Muscle of arm (tissue), 1 donor: ENCODE measurements at regions not wholly inside any gene's neighbourhood (a gene's known extent, or its start where the extent isn't known, plus 50 kb on each side); places are given as distances from the start of the nearest gene placed in this dataset.
A peak's percentile ranks its signal among the peaks of the same experiment; 100 is the strongest.

Source experiments
- DNase-seq: peaks from one replicate; pipeline ENCODE4 v3.0.0-alpha.2; 2013

- DNase-seq, result no peak
Observed at GRCh38 chr20:40160097-40160550, 528.9 kb downstream of the MAFB start.

GRCh38 chr20:40159276-40159675 is 529.8 kb downstream of the MAFB start:
- DNase-seq, result no peak

GRCh38 chr20:40156600-40157317 is 532.3 kb downstream of the MAFB start:
- DNase-seq, result no peak

- peak; percentile 41 for DNase-seq
Observed at GRCh38 chr20:40154514-40154913, 534.5 kb downstream of the MAFB start.

- DNase-seq, result no peak
Observed at GRCh38 chr20:40148886-40149285, 540.1 kb downstream of the MAFB start.

GRCh38 chr20:40146071-40146470 is 543.0 kb downstream of the MAFB start:
- no peak for DNase-seq

GRCh38 chr20:40144581-40144980 is 544.5 kb downstream of the MAFB start:
- DNase-seq, result no peak

- no peak for DNase-seq
Observed at GRCh38 chr20:40134176-40134575, 554.9 kb downstream of the MAFB start.

GRCh38 chr20:40120827-40121226 is 568.2 kb downstream of the MAFB start:
- no peak for DNase-seq

GRCh38 chr20:40111282-40111681 is 577.8 kb downstream of the MAFB start:
- DNase-seq, result no peak

- DNase-seq, result no peak
Observed at GRCh38 chr20:40110311-40110831, 578.7 kb downstream of the MAFB start.

- no peak for DNase-seq
Observed at GRCh38 chr20:40109136-40109535, 579.9 kb downstream of the MAFB start.

- DNase-seq, result no peak
Observed at GRCh38 chr20:40108321-40108720, 580.7 kb downstream of the MAFB start.

- no peak for DNase-seq
Observed at GRCh38 chr20:40104959-40105358, 584.1 kb downstream of the MAFB start.

- DNase-seq, result no peak
Observed at GRCh38 chr20:40103420-40103819, 585.6 kb downstream of the MAFB start.

- DNase-seq, result no peak
Observed at GRCh38 chr20:40101560-40101959, 587.5 kb downstream of the MAFB start.

GRCh38 chr20:40100261-40100660 is 588.8 kb downstream of the MAFB start:
- DNase-seq, result peak; percentile 35

- no peak for DNase-seq
Observed at GRCh38 chr20:40090236-40090635, 598.8 kb downstream of the MAFB start.

GRCh38 chr20:40087496-40087895 is 601.5 kb downstream of the MAFB start:
- DNase-seq, result no peak

GRCh38 chr20:40085513-40085912 is 603.5 kb downstream of the MAFB start:
- no peak for DNase-seq

- DNase-seq, result no peak
Observed at GRCh38 chr20:40082436-40082835, 606.6 kb downstream of the MAFB start.

- no peak for DNase-seq
Observed at GRCh38 chr20:40081653-40082052, 607.4 kb downstream of the MAFB start.

GRCh38 chr20:40080041-40080652 is 608.9 kb downstream of the MAFB start:
- DNase-seq, result no peak
